IPS-18a (cell line): ENCODE measurements at regions not wholly inside any gene's neighbourhood (a gene's known extent, or its start where the extent isn't known, plus 50 kb on each side); places are given as distances from the start of the nearest gene placed in this dataset.

Experiments
- H3K27ac ChIP-seq: one replicate; pipeline ENCODE4 v1.5.1; 2013; ENCODE audit warnings: low read length
- H3K27me3 ChIP-seq: one replicate; pipeline ENCODE4 v1.6.1; 2013; ENCODE audit warnings: mild to moderate bottlenecking, low read length; ENCODE audit not compliant: control insufficient read depth, insufficient read depth
- H3K36me3 ChIP-seq: one replicate; pipeline ENCODE4 v1.6.1; 2013; ENCODE audit warnings: low read depth, low read length; ENCODE audit not compliant: control insufficient read depth
- H3K4me1 ChIP-seq: one replicate; pipeline ENCODE4 v1.6.1; 2013; ENCODE audit warnings: low read depth, low read length; ENCODE audit not compliant: control insufficient read depth
- H3K4me3 ChIP-seq: one replicate; pipeline ENCODE4 v1.5.1; 2013; ENCODE audit warnings: low read length
- H3K9ac ChIP-seq: one replicate; pipeline ENCODE4 v1.6.1; 2013; ENCODE audit warnings: mild to moderate bottlenecking, low read length, moderate library complexity
- H3K9me3 ChIP-seq: one replicate; pipeline ENCODE4 v1.6.1; 2013; ENCODE audit warnings: low read depth, low read length; ENCODE audit not compliant: control insufficient read depth

- Histone ChIP-seq H3K27ac (no peak overlapping the region), H3K9me3 (no peaks in the 10 kb centered on the region), H3K9ac (no peak overlapping the region), H3K36me3 (no peaks in the 10 kb centered on the region), H3K4me1 (no peaks in the 10 kb centered on the region), H3K4me3 (no peak overlapping the region), H3K27me3 (no peaks in the 10 kb centered on the region)
Measured at GRCh38 chr1:221099747-221100595, 220.7 kb downstream of the HLX start.

GRCh38 chr1:221100611-221101010 is 221.4 kb downstream of the HLX start:
- H3K36me3 ChIP-seq: no peaks in the 10 kb centered on the region
- H3K27me3 ChIP-seq: no peaks in the 10 kb centered on the region
- no peaks in the 10 kb centered on the region for H3K9me3 ChIP-seq
- no peak overlapping the region for H3K9ac ChIP-seq
- no peak overlapping the region for H3K4me3 ChIP-seq
- no peaks in the 10 kb centered on the region for H3K4me1 ChIP-seq
- H3K27ac ChIP-seq: no peak overlapping the region

GRCh38 chr1:221101807-221102605 is 222.8 kb downstream of the HLX start:
- H3K9me3 ChIP-seq: no peaks in the 10 kb centered on the region
- no peak overlapping the region for H3K4me3 ChIP-seq
- H3K27me3 ChIP-seq: no peaks in the 10 kb centered on the region
- no peaks in the 10 kb centered on the region for H3K36me3 ChIP-seq
- H3K9ac ChIP-seq: no peak overlapping the region
- H3K4me1 ChIP-seq: no peaks in the 10 kb centered on the region
- H3K27ac ChIP-seq: no peak overlapping the region

GRCh38 chr1:221104596-221104995 is 225.4 kb downstream of the HLX start:
- Histone ChIP-seq H3K4me3 (no peak overlapping the region), H3K9ac (no peak overlapping the region), H3K27me3 (no peaks in the 10 kb centered on the region), H3K4me1 (no peaks in the 10 kb centered on the region), H3K36me3 (no peaks in the 10 kb centered on the region), H3K9me3 (no peaks in the 10 kb centered on the region), H3K27ac (no peak overlapping the region)

- no peaks in the 10 kb centered on the region for H3K9me3 ChIP-seq
Measured at GRCh38 chr1:221105578-221105977, 226.3 kb downstream of the HLX start.

GRCh38 chr1:221106616-221107015 is 227.4 kb downstream of the HLX start:
- H3K36me3 ChIP-seq: no peaks in the 10 kb centered on the region
- no peak overlapping the region for H3K9ac ChIP-seq
- no peaks in the 10 kb centered on the region for H3K27me3 ChIP-seq
- H3K4me1 ChIP-seq: no peaks in the 10 kb centered on the region
- no peaks in the 10 kb centered on the region for H3K9me3 ChIP-seq
- H3K27ac ChIP-seq: no peak overlapping the region
- no peak overlapping the region for H3K4me3 ChIP-seq

More at GRCh38 chr1:221105578-221105977, 226.3 kb downstream of the HLX start:
- Histone ChIP-seq H3K27me3 (no peaks in the 10 kb centered on the region), H3K4me3 (no peak overlapping the region), H3K36me3 (no peaks in the 10 kb centered on the region), H3K4me1 (no peaks in the 10 kb centered on the region), H3K27ac (no peak overlapping the region), H3K9ac (no peak overlapping the region)

GRCh38 chr1:221109930-221110329 is 230.7 kb downstream of the HLX start:
- no peaks in the 10 kb centered on the region for H3K9me3 ChIP-seq
- H3K27me3 ChIP-seq: no peaks in the 10 kb centered on the region
- no peak overlapping the region for H3K4me3 ChIP-seq
- H3K4me1 ChIP-seq: no peaks in the 10 kb centered on the region
- no peak overlapping the region for H3K9ac ChIP-seq
- no peak overlapping the region for H3K27ac ChIP-seq
- H3K36me3 ChIP-seq: no peaks in the 10 kb centered on the region

GRCh38 chr1:221117133-221117532 is 237.9 kb downstream of the HLX start:
- no peak overlapping the region for H3K9ac ChIP-seq
- H3K9me3 ChIP-seq: no peaks in the 10 kb centered on the region
- no peak overlapping the region for H3K27ac ChIP-seq
- no peaks in the 10 kb centered on the region for H3K4me1 ChIP-seq
- no peaks in the 10 kb centered on the region for H3K36me3 ChIP-seq
- H3K4me3 ChIP-seq: no peak overlapping the region
- no peaks in the 10 kb centered on the region for H3K27me3 ChIP-seq

- no peak overlapping the region for H3K9ac ChIP-seq
- H3K27me3 ChIP-seq: no peaks in the 10 kb centered on the region
- H3K4me1 ChIP-seq: no peaks in the 10 kb centered on the region
- no peaks in the 10 kb centered on the region for H3K9me3 ChIP-seq
- H3K4me3 ChIP-seq: no peak overlapping the region
- no peaks in the 10 kb centered on the region for H3K36me3 ChIP-seq
- H3K27ac ChIP-seq: no peak overlapping the region
Measured at GRCh38 chr1:221117548-221117951, 238.3 kb downstream of the HLX start.

- no peaks in the 10 kb centered on the region for H3K9me3 ChIP-seq
- no peaks in the 10 kb centered on the region for H3K36me3 ChIP-seq
- no peak overlapping the region for H3K9ac ChIP-seq
- no peak overlapping the region for H3K4me3 ChIP-seq
- no peak overlapping the region for H3K27ac ChIP-seq
- H3K27me3 ChIP-seq: no peaks in the 10 kb centered on the region
- no peaks in the 10 kb centered on the region for H3K4me1 ChIP-seq
Measured at GRCh38 chr1:221118176-221118937, 239.1 kb downstream of the HLX start.

- Histone ChIP-seq H3K27ac (no peak overlapping the region), H3K36me3 (no peaks in the 10 kb centered on the region), H3K9me3 (no peaks in the 10 kb centered on the region), H3K4me3 (no peak overlapping the region), H3K27me3 (no peaks in the 10 kb centered on the region), H3K4me1 (no peaks in the 10 kb centered on the region), H3K9ac (no peak overlapping the region)
Measured at GRCh38 chr1:221118938-221119320, 239.7 kb downstream of the HLX start.
